ENCODE measurements at regions not wholly inside any gene's neighbourhood (a gene's known extent, or its start where the extent isn't known, plus 50 kb on each side); places are given as distances from the start of the nearest gene placed in this dataset.

DNA sequence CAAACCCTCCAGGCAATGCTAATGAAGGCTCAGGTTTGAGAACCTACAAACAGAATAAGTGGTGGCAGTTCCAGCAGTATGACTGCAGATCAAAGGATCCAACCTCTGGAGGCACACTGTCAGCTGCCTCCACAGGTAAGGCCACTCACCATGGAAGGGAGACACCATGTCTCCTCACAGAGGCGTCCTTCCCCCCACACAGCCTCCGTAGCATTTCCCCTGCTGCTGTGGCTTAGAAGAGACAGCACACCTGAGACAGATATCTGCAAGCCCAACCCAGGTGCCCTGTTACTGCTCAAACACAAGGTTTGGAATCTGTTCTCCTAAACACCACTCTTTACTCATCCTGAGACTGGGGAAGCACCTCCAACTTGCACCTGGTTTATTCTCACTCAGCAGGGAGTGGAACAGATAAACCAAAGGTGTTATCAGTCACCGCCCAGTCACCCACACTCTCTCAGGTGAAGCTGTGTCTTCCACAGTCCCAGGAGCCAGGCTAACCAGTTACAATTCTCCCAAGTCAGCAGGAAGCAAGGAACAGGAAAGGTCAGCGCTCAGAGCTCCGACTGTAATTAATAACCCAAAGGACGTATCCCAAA, 311.2 kb downstream of the FOXO1 start:
- TF ChIP-seq, protein P1, sequence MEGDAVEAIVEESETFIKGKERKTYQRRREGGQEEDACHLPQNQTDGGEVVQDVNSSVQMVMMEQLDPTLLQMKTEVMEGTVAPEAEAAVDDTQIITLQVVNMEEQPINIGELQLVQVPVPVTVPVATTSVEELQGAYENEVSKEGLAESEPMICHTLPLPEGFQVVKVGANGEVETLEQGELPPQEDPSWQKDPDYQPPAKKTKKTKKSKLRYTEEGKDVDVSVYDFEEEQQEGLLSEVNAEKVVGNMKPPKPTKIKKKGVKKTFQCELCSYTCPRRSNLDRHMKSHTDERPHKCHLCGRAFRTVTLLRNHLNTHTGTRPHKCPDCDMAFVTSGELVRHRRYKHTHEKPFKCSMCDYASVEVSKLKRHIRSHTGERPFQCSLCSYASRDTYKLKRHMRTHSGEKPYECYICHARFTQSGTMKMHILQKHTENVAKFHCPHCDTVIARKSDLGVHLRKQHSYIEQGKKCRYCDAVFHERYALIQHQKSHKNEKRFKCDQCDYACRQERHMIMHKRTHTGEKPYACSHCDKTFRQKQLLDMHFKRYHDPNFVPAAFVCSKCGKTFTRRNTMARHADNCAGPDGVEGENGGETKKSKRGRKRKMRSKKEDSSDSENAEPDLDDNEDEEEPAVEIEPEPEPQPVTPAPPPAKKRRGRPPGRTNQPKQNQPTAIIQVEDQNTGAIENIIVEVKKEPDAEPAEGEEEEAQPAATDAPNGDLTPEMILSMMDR (IDR thresholded peaks at IDR 0.05), result no peak
- no peak for TF ChIP-seq POLR2A (IDR thresholded peaks at IDR 0.05)

Data from right lobe of liver (tissue), 4 donors.